Mucosa of descending colon (tissue), 3 donors: ENCODE measurements at regions not wholly inside any gene's neighbourhood (a gene's known extent, or its start where the extent isn't known, plus 50 kb on each side); places are given as distances from the start of the nearest gene placed in this dataset.

ENCODE experiments used
- ATAC-seq: fragments of 200-7000 bp; cut with Tn5 transposase; one replicate; pipeline ENCODE4 v1.9.1; 2020; ENCODE audit warnings: mild to moderate bottlenecking, moderate library complexity
- DNase-seq, 3 donors: peaks; one replicate each; pipeline ENCODE4 v3.0.0-alpha.2; 2020
- H3K36me3 ChIP-seq: fragments of 200-600 bp; one replicate; pipeline ENCODE4 v1.8.0; 2021; ENCODE audit warnings: low read depth, mild to moderate bottlenecking
- H3K4me1 ChIP-seq: fragments of 200-600 bp; one replicate; pipeline ENCODE4 v1.8.0; 2021; ENCODE audit warnings: low read depth, mild to moderate bottlenecking
- H3K4me3 ChIP-seq: fragments of 200-600 bp; one replicate; pipeline ENCODE4 v1.8.0; 2021; ENCODE audit warnings: mild to moderate bottlenecking
- H3K9me3 ChIP-seq: fragments of 200-600 bp; one replicate; pipeline ENCODE4 v1.8.0; 2021; ENCODE audit warnings: mild to moderate bottlenecking
- intact Hi-C, 2 donors: fragments of 100-400 bp; cut with DNase I in 1 of 2; cut with micrococcal nuclease in 1 of 2; formaldehyde crosslinking; loops; one replicate each; pipeline versions ENCODE4 v1.11.0 to v1.11.1; 2022; cut with DNase I, micrococcal nuclease
- TF ChIP-seq, protein P1 (sequence below): fragments of 200-600 bp; IDR thresholded peaks from one replicate; pipeline ENCODE4 v1.8.0; 2022; ENCODE audit warnings: antibody characterized with exemption, mild to moderate bottlenecking
- donor health status: DM: no; HTN: no; CAD: no; lungs with moderate emphysema.
- donor health status: DM: no; HTN: no; CAD: no.
- donor health status: DM: no; HTN: yes; CAD: no.

DNA sequence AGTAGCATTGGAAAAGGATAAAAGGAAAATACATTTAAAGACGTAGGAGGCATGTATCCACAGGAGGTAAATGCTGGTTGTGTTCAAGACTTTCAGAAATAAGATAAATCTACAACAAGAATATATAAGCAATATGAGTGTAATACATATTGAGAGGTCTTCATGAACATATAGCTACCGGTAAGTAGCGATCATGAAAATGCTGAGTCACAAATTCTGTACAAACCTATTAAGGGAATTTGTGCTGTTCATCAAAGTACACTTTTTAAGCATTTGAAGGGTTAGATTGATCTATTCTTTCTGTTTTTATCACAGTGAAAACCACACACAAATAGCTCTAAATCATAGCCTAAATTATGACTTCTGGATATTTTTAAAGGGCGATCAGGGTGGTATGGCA, 173.1 kb upstream of the NYAP2 start:
- ATAC-seq (no peak), DNase-seq (no peak)
- intact Hi-C loops: no loop called here

DNA sequence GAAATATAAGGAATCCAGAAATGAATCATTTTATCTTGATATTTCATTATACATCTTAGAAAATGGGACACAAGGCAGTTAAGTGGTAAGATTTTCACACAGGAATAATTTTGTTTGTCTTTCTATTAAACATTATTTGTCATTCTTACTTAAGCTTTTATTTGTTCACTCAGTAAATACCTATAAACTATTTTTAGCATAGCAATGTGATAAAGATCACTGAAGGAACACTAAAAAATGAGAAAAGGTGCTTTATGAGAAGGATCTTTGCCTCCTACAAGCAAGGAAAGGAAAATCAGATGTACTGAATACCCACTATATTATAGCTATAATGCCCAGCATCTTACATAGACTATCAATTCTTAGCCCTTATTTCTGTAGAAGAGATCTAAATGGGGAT, 176.2 kb upstream of the NYAP2 start:
- no peak for DNase-seq

More for the DNA sequence above, 173.1 kb upstream of the NYAP2 start:
- H3K4me1 ChIP-seq: no peaks in the 10 kb centered on the region
- no peaks in the 10 kb centered on the region for H3K9me3 ChIP-seq
- H3K4me3 ChIP-seq: no peak overlapping the region
- TF ChIP-seq, protein P1, sequence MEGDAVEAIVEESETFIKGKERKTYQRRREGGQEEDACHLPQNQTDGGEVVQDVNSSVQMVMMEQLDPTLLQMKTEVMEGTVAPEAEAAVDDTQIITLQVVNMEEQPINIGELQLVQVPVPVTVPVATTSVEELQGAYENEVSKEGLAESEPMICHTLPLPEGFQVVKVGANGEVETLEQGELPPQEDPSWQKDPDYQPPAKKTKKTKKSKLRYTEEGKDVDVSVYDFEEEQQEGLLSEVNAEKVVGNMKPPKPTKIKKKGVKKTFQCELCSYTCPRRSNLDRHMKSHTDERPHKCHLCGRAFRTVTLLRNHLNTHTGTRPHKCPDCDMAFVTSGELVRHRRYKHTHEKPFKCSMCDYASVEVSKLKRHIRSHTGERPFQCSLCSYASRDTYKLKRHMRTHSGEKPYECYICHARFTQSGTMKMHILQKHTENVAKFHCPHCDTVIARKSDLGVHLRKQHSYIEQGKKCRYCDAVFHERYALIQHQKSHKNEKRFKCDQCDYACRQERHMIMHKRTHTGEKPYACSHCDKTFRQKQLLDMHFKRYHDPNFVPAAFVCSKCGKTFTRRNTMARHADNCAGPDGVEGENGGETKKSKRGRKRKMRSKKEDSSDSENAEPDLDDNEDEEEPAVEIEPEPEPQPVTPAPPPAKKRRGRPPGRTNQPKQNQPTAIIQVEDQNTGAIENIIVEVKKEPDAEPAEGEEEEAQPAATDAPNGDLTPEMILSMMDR: no peak
- H3K36me3 ChIP-seq: no peaks in the 10 kb centered on the region

DNA sequence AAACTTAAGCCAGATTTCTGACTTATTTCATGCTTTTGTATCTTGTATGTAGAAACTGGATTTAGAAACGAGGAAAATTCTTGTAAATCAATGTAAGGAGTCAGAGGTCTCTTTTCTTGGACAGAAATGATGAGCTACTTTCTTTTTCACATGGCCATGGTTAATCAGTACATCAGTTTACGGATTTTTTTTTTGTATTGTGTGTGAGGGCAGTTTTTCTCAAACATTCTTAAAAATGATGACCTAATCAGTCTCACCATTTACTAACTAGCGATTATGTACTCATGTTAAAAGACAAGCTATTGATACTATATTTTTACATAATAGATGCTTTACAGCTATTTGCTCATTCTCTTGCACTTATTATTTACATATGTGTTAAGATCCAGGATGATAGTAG, 165.2 kb upstream of the DOCK10 start:
- ATAC-seq: no peak
- DNase-seq: no peak
- Histone ChIP-seq H3K4me3 (no peak overlapping the region), H3K9me3 (no peaks in the 10 kb centered on the region), H3K4me1 (no peaks in the 10 kb centered on the region), H3K36me3 (no peaks in the 10 kb centered on the region)
- TF ChIP-seq, protein P1: no peak
- intact Hi-C loops: no loop called here

More for the DNA sequence above, 176.2 kb upstream of the NYAP2 start:
- no peaks in the 10 kb centered on the region for H3K9me3 ChIP-seq
- no peaks in the 10 kb centered on the region for H3K36me3 ChIP-seq
- intact Hi-C loops: no loop called here
- no peak overlapping the region for H3K4me3 ChIP-seq
- TF ChIP-seq, protein P1: no peak
- H3K4me1 ChIP-seq: no peaks in the 10 kb centered on the region
- ATAC-seq: no peak

DNA sequence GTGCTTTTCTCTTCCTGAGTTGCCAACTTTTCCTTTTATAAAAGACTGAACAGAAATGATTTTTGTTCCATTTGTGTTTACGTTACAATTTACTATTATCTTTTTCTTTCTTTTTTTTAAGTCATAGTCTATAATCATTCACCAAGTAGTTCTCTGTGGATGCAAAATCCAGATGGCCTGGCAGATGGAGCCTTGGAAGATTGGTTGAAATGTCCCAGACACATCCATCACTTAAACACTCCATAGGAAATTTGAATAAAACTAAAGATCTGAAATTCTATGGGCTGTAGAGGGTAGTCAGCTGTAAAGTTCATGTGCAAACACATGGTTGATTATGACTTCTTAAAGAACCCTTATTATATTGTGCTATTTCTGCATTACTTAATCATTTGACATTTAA, 164.8 kb upstream of the DOCK10 start:
- no peak for DNase-seq
- H3K4me1 ChIP-seq: no peaks in the 10 kb centered on the region
- ATAC-seq: no peak
- H3K36me3 ChIP-seq: no peaks in the 10 kb centered on the region
- no peaks in the 10 kb centered on the region for H3K9me3 ChIP-seq
- intact Hi-C loops: no loop called here
- TF ChIP-seq, protein P1: no peak
- no peak overlapping the region for H3K4me3 ChIP-seq

DNA sequence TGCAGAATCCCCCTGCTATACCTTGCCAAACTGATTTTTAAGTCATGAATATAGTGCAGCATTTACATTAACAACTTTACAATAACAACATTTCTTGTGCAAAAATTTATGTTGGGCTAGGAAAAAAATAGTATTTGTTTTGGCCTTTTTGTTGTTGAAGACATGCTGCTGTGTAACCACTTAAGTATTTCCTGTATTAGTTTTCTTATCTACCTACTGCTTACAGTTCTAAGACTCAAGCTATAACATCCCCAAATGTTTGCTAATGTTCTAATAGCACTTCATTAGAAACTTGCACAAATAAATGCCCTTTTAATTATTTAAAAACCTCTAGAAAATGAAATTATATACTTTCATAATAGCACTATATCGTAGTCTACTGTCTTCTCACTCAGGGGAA, 154.3 kb upstream of the DOCK10 start:
- H3K9me3 ChIP-seq: no peaks in the 10 kb centered on the region
- ATAC-seq (no peak), DNase-seq (no peak)
- TF ChIP-seq, protein P1: no peak
- H3K4me3 ChIP-seq: no peak overlapping the region
- intact Hi-C loops: no loop called here
- no peaks in the 10 kb centered on the region for H3K4me1 ChIP-seq
- H3K36me3 ChIP-seq: no peaks in the 10 kb centered on the region

DNA sequence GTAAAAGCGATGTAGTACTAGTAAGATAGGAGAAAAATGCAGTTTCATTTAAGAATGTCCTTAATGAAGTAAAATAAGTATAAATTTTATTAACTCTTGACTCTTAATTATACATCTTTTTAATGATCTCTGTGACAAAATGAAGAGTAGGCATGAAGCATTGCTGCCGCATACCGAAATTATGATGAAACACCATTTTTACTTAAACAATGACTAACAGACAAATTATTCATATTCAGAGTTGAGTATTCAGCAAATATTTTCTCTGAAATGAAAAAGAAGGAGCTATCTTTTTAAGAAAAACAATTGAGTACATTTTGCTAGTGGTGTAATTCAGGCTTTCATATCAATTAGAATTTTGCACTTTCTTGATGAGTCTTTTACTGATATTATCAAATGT, 150.6 kb upstream of the DOCK10 start:
- no peak for ATAC-seq
- Histone ChIP-seq H3K9me3 (no peaks in the 10 kb centered on the region), H3K4me3 (no peak overlapping the region), H3K36me3 (no peaks in the 10 kb centered on the region), H3K4me1 (no peaks in the 10 kb centered on the region)
- no peak for DNase-seq
- TF ChIP-seq, protein P1: no peak
- intact Hi-C loops: no loop called here
